T-cell (primary cell): ENCODE measurements at regions not wholly inside any gene's neighbourhood (a gene's known extent, or its start where the extent isn't known, plus 50 kb on each side); places are given as distances from the start of the nearest gene placed in this dataset.
"Not testable (repeated sequence)": the region's sequence is repeated elsewhere in the genome, so short reads cannot be mapped to it uniquely, and the experiment has no call there.

ENCODE experiments used
- ATAC-seq, 4 experiments: fragments of 200-7000 bp in 3 of 4; fragments of 150-1000 bp in 1 of 4; cut with Tn5 transposase; replicated peaks in 1 of 4; 1 replicate in 3 of 4; 2 replicates in 1 of 4; pipeline ENCODE4 v1.10.0; 2021; ENCODE audit warnings: moderate library complexity in 3 of 4, mild to moderate bottlenecking in 2 of 4, moderate number of reproducible peaks in 1 of 4
- CTCF ChIA-PET, 2 donors: fragments of 300-600 bp; sonication (Branson Sonifier 250); formaldehyde crosslinking; loops; one replicate each; lab custom pipeline; 2022; ENCODE audit warnings: antibody characterized with exemption in 2 of 2; lab: Charles Lee
- POLR2A ChIA-PET, 2 donors: fragments of 300-600 bp; sonication (Branson Sonifier 250); formaldehyde crosslinking; loops; one replicate each; lab custom pipeline; 2022; ENCODE audit warnings: antibody characterized with exemption in 2 of 2; lab: Charles Lee
- DNase-seq, 35 experiments: peaks; one replicate each; pipeline versions ENCODE4 v3.0.0 to v3.0.0-alpha.2; 2013 to 2023
- H3K27ac ChIP-seq: one replicate; pipeline ENCODE4 v1.5.1; 2013; ENCODE audit warnings: low read length
- H3K27me3 ChIP-seq, 2 experiments: replicated peaks in 1 of 2; 1 replicate in 1 of 2; 2 replicates in 1 of 2; pipeline versions ENCODE4 v1.6.1 to v1.7.0; 2013; ENCODE audit warnings: low read length in 1 of 2, mixed read lengths in 1 of 2; ENCODE audit not compliant: control insufficient read depth in 2 of 2, insufficient read depth in 2 of 2; ENCODE audit errors: extremely low read depth in 1 of 2
- H3K36me3 ChIP-seq, 2 donors: 1 replicate in 1 of 2; 2 replicates in 1 of 2; pipeline versions ENCODE4 v1.6.1 to v1.7.0; 2013; ENCODE audit warnings: low read length in 1 of 2; ENCODE audit not compliant: control insufficient read depth in 2 of 2, insufficient read depth in 1 of 2; ENCODE audit errors: extremely low read depth in 1 of 2
- H3K4me1 ChIP-seq, 2 experiments: 1 replicate in 1 of 2; 2 replicates in 1 of 2; pipeline versions ENCODE4 v1.6.1 to v1.7.0; 2013; ENCODE audit warnings: low read length in 2 of 2, mixed read lengths in 1 of 2; ENCODE audit not compliant: insufficient read depth in 2 of 2, control insufficient read depth in 1 of 2; ENCODE audit errors: extremely low read depth in 1 of 2
- H3K4me3 ChIP-seq, 2 donors: 1 replicate in 1 of 2; 2 replicates in 1 of 2; pipeline versions ENCODE4 v1.5.1 to v1.7.0; 2013; ENCODE audit warnings: mild to moderate bottlenecking in 2 of 2, low read length in 1 of 2, moderate library complexity in 1 of 2; ENCODE audit not compliant: control insufficient read depth in 1 of 2; ENCODE audit errors: extremely low read depth in 1 of 2
- H3K9me3 ChIP-seq: 2 replicates; pipeline ENCODE4 v1.7.0; 2013
- H3K27ac Mint-ChIP-seq, 2 donors: one replicate each; pipeline ENCODE4 v1.8.0; 2020 to 2021; ENCODE audit warnings: mild to moderate bottlenecking in 2 of 2, mixed read lengths in 2 of 2
- H3K27me3 Mint-ChIP-seq, 2 donors: one replicate each; pipeline ENCODE4 v1.8.0; 2021 to 2022; ENCODE audit warnings: mixed read lengths in 2 of 2
- H3K36me3 Mint-ChIP-seq: one replicate; pipeline ENCODE4 v1.8.0; 2021; ENCODE audit warnings: mixed read lengths
- H3K4me1 Mint-ChIP-seq, 3 donors: one replicate each; pipeline ENCODE4 v1.8.0; 2020 to 2022; ENCODE audit warnings: mixed read lengths in 3 of 3, mild to moderate bottlenecking in 1 of 3
- H3K4me3 Mint-ChIP-seq, 3 donors: one replicate each; pipeline ENCODE4 v1.8.0; 2020 to 2022; ENCODE audit warnings: mild to moderate bottlenecking in 3 of 3, mixed read lengths in 3 of 3, moderate library complexity in 3 of 3
- H3K9me3 Mint-ChIP-seq, 3 donors: one replicate each; pipeline ENCODE4 v1.8.0; 2020 to 2022; ENCODE audit warnings: mixed read lengths in 3 of 3
- WGBS: methylation state at CpG from one replicate; pipeline ENCODE4 v1.1.5; 2013; ENCODE audit warnings: missing lambda C conversion rate; ENCODE audit not compliant: insufficient coverage; 5-methylcytosine and 5-hydroxymethylcytosine counted together

DNA sequence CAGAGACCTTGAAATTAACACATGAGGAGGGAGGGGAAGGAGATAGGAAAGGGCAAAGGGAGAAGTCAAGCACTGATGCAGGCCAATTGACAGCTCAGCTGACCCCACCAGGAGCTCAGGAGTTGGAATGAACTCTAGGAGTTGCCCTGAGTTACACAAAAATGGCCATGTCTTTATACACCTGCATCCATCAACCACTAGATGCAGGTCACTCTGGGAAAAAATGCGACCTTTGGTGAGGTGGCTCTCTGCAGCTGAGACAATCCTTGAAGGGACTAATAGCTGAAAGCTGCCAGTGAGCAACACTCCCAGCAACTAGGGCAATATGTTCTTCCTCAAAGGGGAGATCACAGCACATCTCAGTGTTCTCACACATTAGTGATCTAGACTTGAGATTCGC, 222.8 kb downstream of the RBM26 start:
- POLR2A ChIA-PET, result no interaction called here
- Mint-ChIP-seq H3K4me3 (no peak overlapping the region), H3K9me3 (peaks cover 0 to 4% (median 0%) of the 10 kb centered on the region in 3 donors), H3K4me1 (no peaks in the 10 kb centered on the region), H3K36me3 (no peaks in the 10 kb centered on the region), H3K27me3 (peaks cover 19 to 23% of the 10 kb centered on the region in 2 donors), H3K27ac (no peak overlapping the region)
- ATAC-seq, result no peak
- H3K36me3 ChIP-seq, result no peaks in the 10 kb centered on the region
- DNase-seq, result no peak
- no peak overlapping the region for H3K27ac ChIP-seq
- H3K4me3 ChIP-seq, result no peak overlapping the region
- H3K27me3 ChIP-seq, result peaks cover 0 to 6% of the 10 kb centered on the region in 2 experiments
- no peaks in the 10 kb centered on the region for H3K9me3 ChIP-seq
- no peaks in the 10 kb centered on the region for H3K4me1 ChIP-seq
- no CpG with 5 or more reads among the region's 2 CpGs for WGBS
- CTCF ChIA-PET, result no interaction called here

DNA sequence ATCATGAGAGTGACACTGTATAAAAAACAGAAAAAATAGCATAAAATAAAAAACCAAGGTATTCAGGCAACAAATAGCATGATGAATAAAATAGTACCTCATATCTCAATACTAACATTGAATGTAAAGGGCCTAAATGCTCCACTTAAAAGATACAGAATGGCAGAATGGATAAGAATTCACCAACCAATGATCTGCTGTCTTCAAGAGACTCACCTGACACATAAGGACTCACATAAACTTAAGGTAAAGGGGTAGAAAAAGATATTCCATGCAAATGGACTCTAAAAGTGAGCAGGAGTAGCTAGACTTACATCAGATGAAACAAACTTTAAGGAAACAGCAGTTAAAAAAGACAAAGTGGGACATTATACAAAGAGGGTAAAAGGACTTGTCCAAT, 232.4 kb downstream of the RBM26 start:
- H3K27ac Mint-ChIP-seq, H3K4me1 Mint-ChIP-seq, ATAC-seq, DNase-seq, H3K27ac ChIP-seq, H3K27me3 ChIP-seq, H3K36me3 ChIP-seq, H3K4me3 Mint-ChIP-seq, CTCF ChIA-PET, POLR2A ChIA-PET, H3K4me3 ChIP-seq, H3K4me1 ChIP-seq, H3K9me3 ChIP-seq, H3K36me3 Mint-ChIP-seq: not testable (repeated sequence)
- peaks cover 5 to 10% of the 10 kb centered on the region in 2 donors for H3K27me3 Mint-ChIP-seq
- peaks cover 10 to 31% (median 18%) of the 10 kb centered on the region in 3 donors for H3K9me3 Mint-ChIP-seq

DNA sequence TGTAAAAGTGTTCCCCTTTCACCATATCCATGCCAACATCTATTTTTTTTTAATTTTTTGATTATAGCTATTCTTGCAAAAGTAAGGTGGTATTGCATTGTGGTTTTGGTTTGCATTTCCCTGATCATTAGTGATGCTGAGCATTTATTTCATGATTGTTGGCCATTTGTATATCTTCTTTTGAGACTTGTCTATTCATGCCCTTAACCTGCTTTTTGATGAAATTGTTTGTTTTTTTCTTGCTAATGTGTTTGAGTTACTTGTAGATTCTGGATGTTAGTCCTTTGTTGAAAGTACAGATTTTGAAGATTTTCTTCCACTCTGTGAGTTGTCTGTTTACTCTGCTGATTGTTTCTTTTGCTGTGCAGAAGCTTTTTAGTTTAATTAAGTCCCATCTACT, 233.1 kb downstream of the RBM26 start:
- H3K27ac ChIP-seq, DNase-seq, H3K27ac Mint-ChIP-seq, H3K4me3 ChIP-seq, H3K36me3 Mint-ChIP-seq, H3K4me1 ChIP-seq, CTCF ChIA-PET, H3K4me1 Mint-ChIP-seq, H3K9me3 ChIP-seq, ATAC-seq, H3K4me3 Mint-ChIP-seq, H3K36me3 ChIP-seq, H3K27me3 ChIP-seq: not testable (repeated sequence)
- POLR2A ChIA-PET, result interaction anchor here in 1 of 2 donors (0.5 kb wide), 1 partner anchor 23 kb away, joined by 3 read pairs; no protein-coding TSS in a partner anchor
- Mint-ChIP-seq H3K9me3 (peaks cover 10 to 37% (median 20%) of the 10 kb centered on the region in 3 donors), H3K27me3 (peaks cover 5 to 10% of the 10 kb centered on the region in 2 donors)

DNA sequence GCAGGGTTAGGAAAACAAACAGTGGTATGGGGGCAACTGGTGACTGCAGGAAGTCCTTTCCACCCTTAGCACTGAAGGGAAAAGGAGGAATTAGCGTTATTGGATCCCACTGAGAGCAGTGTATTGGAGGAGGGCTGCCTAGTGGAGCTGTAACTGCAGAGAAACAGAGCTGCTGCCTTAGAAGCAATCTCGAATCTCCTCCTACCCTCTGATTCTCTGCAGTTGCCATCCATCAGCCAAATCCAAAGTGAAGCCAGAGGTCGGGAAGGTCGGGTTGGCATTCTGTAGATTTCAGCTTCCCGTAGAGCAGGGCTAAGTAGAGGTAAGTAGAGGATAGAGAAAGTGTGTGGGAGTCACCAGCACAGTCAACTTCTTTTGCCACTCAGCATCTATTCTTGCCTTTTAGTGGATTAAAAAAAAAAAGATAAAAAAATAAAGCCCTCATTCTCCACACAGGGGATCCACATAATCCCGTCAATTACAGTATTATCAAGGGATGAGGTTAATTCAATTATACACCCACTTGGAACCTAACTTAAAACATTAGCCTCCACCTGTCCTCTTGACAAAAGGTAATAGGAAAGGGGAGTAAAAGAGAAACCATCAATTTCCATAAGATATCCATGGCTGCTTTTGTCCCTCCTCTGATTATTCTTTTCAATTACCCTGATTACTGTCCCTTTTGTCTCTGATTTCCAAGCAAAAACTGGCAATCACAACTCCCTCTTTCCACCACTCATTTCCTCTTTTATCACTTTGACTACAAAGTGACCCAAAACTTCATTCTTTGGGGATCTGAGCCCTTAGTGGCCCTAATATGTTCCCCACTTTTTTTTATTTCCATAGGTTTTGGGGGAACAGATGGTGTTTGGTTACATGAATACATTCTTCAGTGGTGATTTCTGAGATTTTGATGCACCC, 234.7 kb downstream of the RBM26 start:
- ATAC-seq, result no peak
- H3K4me3 ChIP-seq, result no peak overlapping the region
- no peaks in the 10 kb centered on the region for H3K36me3 ChIP-seq
- H3K27ac Mint-ChIP-seq, result no peak overlapping the region
- H3K4me1 ChIP-seq, result no peaks in the 10 kb centered on the region
- no peaks in the 10 kb centered on the region for H3K9me3 ChIP-seq
- ChIA-PET CTCF (no interaction called here), POLR2A (no interaction called here)
- no peak overlapping the region for H3K4me3 Mint-ChIP-seq
- H3K27ac ChIP-seq, result no peak overlapping the region
- peaks cover 15 to 42% (median 25%) of the 10 kb centered on the region in 3 donors for H3K9me3 Mint-ChIP-seq
- H3K36me3 Mint-ChIP-seq, result no peaks in the 10 kb centered on the region
- H3K27me3 ChIP-seq, result no peaks in the 10 kb centered on the region
- no peaks in the 10 kb centered on the region for H3K4me1 Mint-ChIP-seq
- no peak for DNase-seq
- no CpG with 5 or more reads among the region's 6 CpGs for WGBS
- peaks cover 8 to 10% of the 10 kb centered on the region in 2 donors for H3K27me3 Mint-ChIP-seq

DNA sequence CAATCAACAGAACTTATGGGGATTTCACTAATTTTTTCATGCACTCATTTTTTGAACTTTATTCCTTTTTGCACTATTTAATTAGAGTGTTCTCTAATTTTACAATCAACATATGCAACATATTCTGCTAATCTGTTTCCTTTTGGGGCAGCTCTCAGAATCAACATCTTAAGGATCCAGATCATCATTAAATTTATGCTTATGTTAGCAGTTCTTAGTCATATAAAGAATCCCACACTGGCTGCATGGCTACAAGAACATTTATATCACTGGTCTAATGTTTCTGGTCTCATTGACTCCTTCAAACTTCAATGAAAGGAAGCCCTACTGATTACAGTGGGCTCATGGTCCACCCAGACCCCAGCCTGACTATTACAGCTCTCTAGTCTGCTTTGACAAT, 245.2 kb downstream of the RBM26 start:
- H3K9me3 ChIP-seq, result no peaks in the 10 kb centered on the region
- ChIA-PET POLR2A (no interaction called here), CTCF (no interaction called here)
- H3K4me3 ChIP-seq, result no peak overlapping the region
- Mint-ChIP-seq H3K36me3 (no peaks in the 10 kb centered on the region), H3K9me3 (no peaks in the 10 kb centered on the region), H3K27ac (no peak overlapping the region), H3K4me1 (no peaks in the 10 kb centered on the region), H3K27me3 (peaks cover 19 to 30% of the 10 kb centered on the region in 2 donors), H3K4me3 (no peak overlapping the region)
- H3K4me1 ChIP-seq, result no peaks in the 10 kb centered on the region
- no peaks in the 10 kb centered on the region for H3K36me3 ChIP-seq
- DNase-seq (no peak), ATAC-seq (no peak)
- H3K27ac ChIP-seq, result no peak overlapping the region
- H3K27me3 ChIP-seq, result no peaks in the 10 kb centered on the region

DNA sequence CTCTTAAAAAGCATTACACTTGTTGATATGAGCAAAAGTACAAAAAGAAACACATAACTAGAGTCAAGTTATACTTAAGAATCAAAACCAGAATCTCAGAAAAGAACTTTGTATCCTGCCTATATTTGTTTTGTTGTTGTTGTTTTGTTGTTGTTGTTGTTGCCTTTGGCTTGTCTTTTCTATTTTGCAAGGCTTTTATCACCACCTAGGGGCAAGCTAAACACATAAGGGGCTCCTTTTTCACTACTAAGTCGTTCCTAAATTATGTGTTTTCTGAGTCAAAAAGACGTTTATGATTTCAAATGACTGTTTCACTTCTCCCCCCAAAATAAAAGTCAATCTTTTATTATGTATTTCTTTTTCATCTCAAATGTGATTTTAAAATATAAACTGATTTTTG, 250.2 kb downstream of the RBM26 start:
- no peaks in the 10 kb centered on the region for H3K9me3 Mint-ChIP-seq
- ChIA-PET CTCF (no interaction called here), POLR2A (interaction anchor here in 1 of 2 donors (1.3 kb wide), 1 partner anchor 11 kb away, joined by 3 read pairs; no protein-coding TSS in a partner anchor)
- WGBS, result no CpG with 5 or more reads among the region's 2 CpGs
- Histone ChIP-seq H3K9me3 (no peaks in the 10 kb centered on the region), H3K27me3 (no peaks in the 10 kb centered on the region), H3K36me3 (no peaks in the 10 kb centered on the region), H3K4me3 (no peak overlapping the region), H3K27ac (no peak overlapping the region), H3K4me1 (no peaks in the 10 kb centered on the region)
- no peak overlapping the region for H3K4me3 Mint-ChIP-seq
- DNase-seq, result no peak
- peaks cover 22 to 34% of the 10 kb centered on the region in 2 donors for H3K27me3 Mint-ChIP-seq
- ATAC-seq, result no peak
- no peaks in the 10 kb centered on the region for H3K36me3 Mint-ChIP-seq
- no peaks in the 10 kb centered on the region for H3K4me1 Mint-ChIP-seq
- no peak overlapping the region for H3K27ac Mint-ChIP-seq
